ENCODE measurements at regions not wholly inside any gene's neighbourhood (a gene's known extent, or its start where the extent isn't known, plus 50 kb on each side); places are given as distances from the start of the nearest gene placed in this dataset.
"Not testable (repeated sequence)": the region's sequence is repeated elsewhere in the genome, so short reads cannot be mapped to it uniquely, and the experiment has no call there.

GRCh38 chr9:26664087-26664773, 228.4 kb downstream of the CAAP1 start:
- DNase-seq: not testable (repeated sequence)

DNA sequence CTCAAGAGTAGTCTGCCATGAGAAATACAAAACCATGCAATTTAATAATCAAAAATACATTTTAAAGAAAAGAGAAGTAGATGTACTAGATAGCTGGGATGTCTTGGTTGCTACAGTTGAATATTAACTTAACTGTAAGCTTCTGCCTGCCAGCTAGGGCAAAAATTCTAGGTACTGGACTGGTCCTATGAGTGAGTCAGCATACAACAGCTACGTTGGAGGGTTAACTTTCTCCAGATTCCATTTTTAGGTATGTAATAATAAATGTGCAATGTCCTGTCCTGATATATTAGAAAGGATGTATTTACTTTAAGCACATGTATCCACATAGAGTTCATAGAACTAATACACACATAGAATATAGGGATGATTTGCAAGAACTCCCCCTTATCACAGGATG, 230.1 kb downstream of the CAAP1 start:
- DNase-seq: no peak

DNA sequence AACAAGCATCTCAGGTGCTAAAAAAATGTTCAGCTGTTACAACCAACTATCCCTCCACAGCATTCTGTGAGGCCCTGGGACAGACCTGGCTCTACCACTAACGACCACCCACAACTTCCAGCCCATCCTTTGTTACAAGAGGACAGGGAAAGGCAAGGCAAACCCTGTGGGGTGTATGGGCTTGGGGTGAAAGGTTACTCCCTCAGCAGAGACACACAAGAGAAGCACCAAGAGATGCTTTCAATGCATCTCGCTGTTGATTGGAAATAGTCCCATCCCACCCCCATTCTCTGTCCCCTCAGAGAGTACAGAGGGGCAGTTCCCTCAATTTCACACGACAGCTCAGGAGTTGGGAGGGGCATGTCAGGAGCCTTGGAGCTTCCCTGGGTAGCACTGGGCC, 234.1 kb downstream of the CAAP1 start:
- no peak for DNase-seq

GRCh38 chr9:26657958-26658357, 234.6 kb downstream of the CAAP1 start:
- DNase-seq: no peak

DNA sequence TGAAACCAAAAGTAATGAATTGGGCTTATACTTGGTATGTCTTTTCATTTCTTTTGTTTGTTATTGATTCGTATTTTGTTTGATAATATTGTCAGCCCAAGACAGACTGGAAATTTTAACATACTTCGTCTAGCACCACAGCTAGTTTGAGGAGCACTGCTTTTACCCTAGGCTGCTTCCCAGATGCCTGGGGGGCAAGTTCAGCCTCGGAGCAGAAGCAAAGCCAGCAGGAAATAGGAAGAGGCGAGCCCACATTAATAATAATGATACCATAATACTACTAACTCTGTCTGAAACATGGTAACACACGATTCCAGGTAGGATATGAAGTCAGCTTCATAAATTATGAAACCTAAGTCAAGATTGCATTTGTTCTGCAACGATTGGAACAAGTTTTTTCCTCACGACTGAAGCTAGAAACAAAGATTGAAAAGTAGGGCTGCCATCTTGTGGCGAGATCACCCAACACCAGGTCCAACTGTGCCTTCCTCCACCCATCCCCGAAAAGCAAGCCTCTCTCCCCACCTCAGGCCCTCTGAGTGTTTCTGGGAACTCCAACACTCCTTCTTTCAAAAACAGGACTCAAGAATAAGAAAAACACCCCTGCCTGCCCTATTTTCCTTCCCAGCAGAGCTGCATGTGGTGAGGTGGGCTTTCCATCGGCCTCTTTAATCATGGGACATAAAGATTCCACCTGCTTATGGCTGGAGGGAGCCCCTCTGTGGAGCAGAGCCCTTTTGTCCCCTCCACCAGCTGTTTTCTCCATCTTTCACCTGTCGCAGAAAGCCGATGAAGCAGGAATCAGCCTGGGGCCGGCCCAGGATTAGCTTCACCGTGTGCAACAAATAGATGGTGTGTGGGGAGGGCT, 236.4 kb downstream of the CAAP1 start:
- peak; percentile 73 for DNase-seq

- DNase-seq: no peak
Observed at GRCh38 chr9:26655166-26655565, 237.4 kb downstream of the CAAP1 start.

DNA sequence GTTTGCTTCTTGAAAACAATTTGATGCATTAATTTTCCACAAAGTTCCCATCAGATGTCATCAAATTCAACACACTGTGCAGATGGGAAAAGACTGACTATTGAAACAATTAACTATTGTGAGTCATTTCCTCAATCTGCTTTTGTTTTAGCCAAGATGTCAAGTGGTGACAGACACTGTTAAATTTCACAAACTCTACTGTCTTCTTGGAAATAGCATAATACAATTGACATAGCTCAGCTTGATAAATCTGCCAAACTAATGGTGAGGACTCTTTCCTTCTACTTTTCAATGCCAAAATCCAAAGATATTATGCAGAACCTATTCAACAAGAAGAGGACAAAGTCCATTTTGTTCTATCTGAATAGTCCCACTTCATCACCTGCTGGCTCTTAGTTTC, 242.3 kb downstream of the CAAP1 start:
- no peak for DNase-seq

DNA sequence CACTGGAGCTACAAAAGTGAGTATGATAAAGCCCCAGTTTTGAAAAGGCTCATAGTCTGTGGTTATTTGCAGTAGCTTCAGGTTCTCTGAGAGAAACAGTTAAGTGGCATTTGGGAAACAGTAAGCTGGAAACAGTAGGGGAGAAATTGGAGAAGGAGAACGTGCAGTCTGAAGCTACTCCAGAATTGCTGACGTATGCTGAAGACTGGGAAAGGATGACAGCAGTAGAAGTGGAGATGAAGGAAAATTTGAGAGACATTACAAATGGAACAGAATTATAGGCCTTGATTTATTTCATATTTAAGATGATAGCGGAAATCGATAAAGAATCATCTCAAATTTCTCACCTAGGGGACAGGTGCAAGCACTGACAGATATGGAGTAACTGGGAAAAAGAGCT, 248.8 kb downstream of the CAAP1 start:
- no peak for DNase-seq

DNA sequence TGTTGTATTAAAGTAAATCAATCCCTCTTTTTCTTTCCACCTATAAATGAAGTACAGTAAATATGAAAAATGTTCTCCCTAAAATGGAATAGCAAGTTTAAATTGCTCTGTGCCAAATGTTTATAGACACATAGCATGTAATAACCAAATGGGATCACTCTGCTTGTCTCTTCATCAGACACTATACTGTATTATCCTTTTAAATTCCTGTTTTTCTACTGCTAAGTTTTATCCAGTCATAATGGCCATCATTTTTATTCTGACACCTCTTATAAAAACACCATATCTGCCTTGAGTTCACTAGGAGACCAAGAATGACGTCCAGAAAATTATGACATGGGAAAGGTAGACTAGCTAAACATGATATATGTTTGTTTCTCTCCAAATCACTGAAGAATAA, 252.8 kb downstream of the CAAP1 start:
- no peak for DNase-seq

DNA sequence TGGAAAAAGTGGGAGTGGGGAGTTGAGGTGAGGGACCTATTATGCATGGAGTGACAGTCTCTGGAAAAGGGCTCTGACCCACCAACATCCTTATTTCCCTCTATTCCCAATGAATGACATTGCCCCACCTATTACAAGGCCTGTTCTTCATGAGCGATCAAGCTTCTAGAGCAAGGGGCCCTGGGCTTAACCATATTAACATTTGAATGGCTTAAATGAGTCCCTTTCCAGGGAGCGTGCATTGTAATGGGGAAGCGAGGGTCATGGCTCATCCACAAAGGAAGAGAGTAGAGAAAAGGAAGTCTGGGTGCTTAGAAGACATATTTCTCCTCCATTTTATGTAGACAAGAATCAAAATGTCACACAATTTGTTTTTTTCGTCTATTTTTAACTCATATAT, 255.5 kb downstream of the CAAP1 start:
- DNase-seq: no peak

- not testable (repeated sequence) for DNase-seq
Observed at GRCh38 chr9:26613851-26614350, 278.7 kb downstream of the CAAP1 start.

DNA sequence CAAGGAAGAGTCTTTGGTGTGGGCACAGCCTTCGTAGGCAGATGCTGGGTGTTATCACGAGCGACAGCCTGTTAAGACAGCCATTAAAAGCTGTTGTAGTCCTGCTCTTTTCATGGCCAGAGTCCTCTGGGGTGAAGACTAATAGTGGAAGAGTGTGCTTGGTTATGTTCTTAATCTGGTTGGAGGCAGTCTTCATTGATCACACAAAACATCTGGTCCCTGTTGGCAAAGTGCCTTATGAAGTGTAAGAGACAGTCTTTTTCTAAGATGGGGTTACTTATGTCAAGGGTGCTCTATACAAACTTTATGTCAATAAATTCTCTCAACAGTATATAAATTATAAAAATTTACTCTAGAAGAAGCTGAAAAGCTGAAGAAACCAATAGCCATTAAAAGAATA, 280.4 kb downstream of the CAAP1 start:
- no peak for DNase-seq

DNA sequence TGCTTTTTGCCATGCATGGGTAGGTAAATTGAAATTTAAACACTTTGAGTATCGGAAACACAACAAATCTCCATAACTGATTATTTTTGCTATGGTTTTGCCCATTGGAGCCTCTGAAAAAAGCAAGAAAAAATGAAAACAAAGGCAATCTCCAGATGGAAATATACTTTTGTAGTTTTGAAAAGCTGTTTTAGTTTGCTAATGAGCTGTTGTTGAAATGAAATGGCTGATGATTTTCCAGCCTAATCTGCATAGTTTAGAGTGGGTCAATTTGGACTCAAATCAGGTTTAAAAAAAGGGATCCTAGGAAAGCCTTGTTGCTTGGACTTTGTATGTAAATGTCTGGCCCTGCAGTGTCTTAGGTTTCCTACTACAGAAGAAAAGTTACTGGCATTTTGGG, 285.8 kb downstream of the CAAP1 start:
- DNase-seq: no peak

DNA sequence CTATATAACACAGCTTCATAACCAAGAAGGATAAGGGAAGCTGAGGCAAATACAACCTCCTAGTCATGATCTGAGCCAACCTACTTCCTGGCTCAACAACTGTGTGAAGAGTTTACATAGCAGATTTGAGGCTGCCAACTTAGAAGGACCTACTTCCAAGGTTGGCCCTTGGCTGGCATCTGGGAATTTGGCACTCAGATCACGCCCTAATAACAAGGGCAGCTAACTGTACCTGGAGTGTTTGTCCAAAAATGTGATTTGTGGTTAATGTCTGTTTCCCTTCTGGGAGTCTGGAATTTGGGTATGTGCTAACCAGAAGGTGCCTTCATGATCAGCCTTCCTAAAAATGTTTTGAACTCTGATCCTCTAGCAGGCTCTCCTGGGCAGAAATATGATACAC, 287.2 kb downstream of the CAAP1 start:
- DNase-seq: no peak

GRCh38 chr9:26604076-26604662, 288.4 kb downstream of the CAAP1 start:
- no peak for DNase-seq

DNA sequence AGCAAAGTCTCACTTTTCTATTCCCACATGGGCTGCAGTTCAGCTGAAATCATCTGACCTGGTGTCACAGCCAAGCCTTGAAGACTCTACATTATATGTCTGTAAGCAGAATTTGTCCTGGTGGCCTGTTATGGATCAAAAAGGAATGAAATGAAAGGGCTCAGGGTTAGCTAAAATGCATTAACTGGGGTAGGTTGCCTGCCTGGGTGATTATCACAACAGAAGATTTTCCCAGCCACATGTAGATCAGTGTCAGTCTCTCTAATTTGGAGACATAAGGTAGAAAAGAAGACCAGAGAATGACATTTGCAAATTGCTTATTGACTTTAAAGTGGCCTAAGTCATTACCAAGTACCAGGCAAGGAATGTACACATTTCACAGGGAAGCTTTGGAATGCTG, 289.0 kb downstream of the CAAP1 start:
- DNase-seq: no peak

GRCh38 chr9:26597542-26598149, 295.0 kb downstream of the CAAP1 start:
- no peak for DNase-seq

GRCh38 chr9:26579056-26579455, 313.5 kb downstream of the CAAP1 start:
- DNase-seq: no peak

DNA sequence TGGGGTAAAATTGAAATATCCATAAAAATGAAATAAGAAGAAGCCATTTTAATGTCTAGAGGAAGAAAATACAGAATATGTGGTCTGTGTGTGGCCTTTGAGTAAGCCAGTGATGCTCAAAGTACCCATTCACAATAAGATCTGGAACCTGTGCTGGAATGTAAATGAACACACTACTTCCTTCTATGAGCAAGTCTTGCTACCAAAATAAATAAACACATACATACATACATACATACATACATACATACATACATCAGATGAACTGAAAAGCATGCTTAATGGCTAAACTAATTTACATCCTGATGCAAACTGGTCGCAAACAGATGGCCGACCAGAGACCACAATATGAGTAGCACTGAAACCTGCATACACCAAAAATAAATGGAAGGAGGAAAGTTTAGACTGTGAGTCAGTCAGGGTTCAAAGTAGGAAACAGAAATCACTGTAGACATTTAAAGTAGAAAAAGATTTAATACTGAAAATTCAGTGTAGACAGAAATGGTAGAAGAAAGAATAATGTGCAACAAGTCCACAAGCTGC, 317.6 kb downstream of the CAAP1 start:
- DNase-seq: no peak

GRCh38 chr9:26574256-26574655, 318.3 kb downstream of the CAAP1 start:
- DNase-seq: no peak

DNA sequence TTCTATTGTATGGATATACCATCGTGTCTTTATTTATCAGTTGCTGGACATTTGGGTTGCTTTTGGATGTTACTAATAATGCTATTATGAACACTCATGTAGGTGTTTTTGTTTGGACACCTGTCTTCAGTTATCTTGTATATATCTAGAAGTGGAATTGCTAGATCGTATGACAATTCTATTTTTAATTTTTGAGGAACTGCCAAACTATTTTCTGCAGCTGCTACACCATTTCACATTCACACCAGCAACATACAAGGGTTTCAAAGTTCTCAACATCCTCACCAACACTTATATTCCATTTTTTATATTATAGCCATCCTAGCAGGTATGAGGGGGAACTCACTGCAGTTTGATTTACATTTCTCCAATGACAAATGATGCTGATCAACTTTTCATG, 324.6 kb downstream of the CAAP1 start:
- DNase-seq: peak; percentile 46

- DNase-seq: no peak
Observed at GRCh38 chr9:26566141-26566540, 326.5 kb downstream of the CAAP1 start.

DNA sequence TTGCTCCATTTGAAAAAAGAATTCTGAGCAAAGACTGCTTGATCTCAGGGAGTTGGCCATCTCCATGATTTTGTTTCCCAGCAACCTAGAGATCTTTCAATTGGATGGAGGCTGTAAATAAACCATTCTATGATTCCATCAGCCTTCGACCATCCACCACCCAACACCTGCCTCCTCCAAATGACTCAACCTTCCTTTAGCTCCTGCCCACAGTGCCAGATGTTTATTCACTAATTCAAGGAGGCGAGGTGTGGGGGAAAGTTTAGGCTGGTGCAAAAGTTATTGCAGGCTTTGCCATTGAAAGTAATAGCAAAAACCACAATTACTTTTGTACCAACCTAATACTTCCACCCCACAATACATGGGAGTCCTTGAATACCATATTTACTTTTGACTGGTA, 327.5 kb downstream of the CAAP1 start:
- DNase-seq: peak; percentile 38

All from SHP77 treated with DMSO at 0.1 percent for 48 hours (cell line).